ENCODE measurements at regions not wholly inside any gene's neighbourhood (a gene's known extent, or its start where the extent isn't known, plus 50 kb on each side); places are given as distances from the start of the nearest gene placed in this dataset.

GRCh38 chr22:47394504-47395440, 632.3 kb downstream of the TBC1D22A start:
- no peak for DNase-seq (ENCODE audit: low read depth in 4 of 4, low spot score in 3 of 4)

DNA sequence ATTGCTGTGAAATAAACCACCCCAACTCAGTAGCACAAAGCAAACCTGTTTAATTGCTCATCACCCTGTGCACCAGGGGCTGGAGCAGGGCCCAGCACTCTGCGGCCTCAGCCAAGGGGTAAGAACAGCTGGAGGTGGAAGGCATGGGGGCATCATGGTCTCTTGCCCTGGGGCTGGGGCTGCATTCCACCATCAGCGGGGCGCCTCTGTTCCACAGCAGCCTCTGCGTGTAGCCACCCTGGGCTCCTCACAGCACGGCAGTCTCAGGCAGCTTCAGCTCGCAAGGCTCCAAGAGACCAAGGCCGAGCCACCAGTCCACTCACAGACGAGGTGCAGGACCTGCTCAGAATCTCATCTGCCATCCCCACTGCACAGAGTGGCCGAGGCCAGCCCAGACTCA, 630.7 kb downstream of the TBC1D22A start:
- no peak for DNase-seq (ENCODE audit: low read depth in 4 of 4, low spot score in 3 of 4)

DNA sequence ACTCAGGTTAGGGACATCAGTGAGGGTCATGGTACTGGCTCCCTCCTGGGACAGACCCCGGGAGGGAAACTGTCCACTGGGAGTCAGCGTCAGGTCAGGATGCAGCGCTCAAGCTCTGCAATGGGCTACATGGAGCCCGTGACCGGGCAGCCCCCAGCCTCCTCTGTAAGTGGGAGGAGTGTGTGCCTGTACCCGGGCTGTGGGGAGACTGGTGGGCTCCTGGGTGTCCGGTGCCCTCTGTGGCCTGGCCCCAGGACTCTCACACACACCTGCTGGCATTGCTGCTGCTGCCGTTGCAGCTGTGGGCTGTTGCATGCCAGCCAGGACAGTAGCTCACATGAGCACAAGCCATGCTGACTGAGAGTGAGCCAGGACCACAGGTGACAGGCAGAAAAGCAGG, 630.3 kb downstream of the TBC1D22A start:
- DNase-seq (ENCODE audit: low read depth in 4 of 4, low spot score in 3 of 4) = no peak

DNA sequence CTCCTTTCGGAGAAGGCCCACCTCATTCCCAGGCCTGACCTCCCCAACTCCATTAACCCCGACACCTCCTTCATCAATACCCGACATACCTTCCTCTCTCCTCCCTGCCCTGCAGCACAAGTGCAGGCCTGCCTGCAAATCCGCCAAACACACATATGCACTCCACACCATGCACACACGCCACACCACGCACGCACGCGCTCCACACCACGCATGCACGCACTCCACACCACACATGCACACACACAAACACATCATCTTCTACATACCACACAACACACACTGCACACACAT, 629.6 kb downstream of the TBC1D22A start:
- DNase-seq (ENCODE audit: low read depth in 4 of 4, low spot score in 3 of 4) = no peak

- no peak for DNase-seq (ENCODE audit: low read depth in 4 of 4, low spot score in 3 of 4)
Observed at GRCh38 chr22:47391169-47392053, 629.0 kb downstream of the TBC1D22A start.

DNA sequence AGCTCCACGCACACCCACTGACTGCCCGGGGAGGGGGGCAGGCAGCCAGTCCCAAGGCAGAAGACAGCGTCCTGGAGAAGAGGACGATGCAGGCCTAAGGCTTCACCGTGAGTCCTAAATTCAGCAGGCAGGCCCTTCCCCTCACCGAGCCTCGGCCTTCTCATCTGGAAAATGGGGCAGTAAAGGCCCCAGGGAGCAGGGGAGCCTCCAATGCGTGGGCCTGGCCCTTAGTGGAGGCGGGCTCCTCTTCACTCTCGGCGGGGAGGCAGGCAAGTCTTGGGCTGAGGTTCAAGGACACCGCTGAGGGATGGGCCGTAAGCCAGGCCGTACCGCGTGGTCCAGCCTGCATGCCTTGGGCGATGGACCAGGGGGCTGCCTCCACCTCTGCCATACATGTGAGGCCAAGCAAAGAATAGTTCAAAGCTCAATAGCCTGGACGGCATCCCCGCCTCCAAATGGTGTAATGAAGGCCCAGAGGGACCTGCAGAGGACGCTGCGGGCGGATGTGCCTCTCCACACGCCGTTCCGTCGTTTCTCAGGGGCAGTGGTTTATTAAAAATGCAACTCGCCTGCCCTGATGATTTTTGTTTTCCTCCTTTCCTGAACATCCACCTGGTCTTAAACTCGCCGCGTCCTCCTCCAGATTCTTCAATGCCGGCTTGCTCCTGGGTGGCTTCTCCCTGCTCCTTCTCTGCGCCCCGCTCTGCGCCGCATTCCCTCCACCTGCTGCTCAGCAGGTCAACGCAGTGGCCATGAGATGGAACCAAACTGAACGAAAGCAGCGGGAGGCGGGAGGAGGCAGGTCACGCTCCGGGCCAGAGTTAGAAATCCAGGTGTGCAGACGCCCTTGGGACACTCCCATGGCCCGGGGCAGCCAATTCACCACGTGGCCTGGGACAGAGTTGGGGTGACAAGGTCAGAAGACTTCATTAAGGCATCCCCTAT, 627.8 kb downstream of the TBC1D22A start:
- DNase-seq (ENCODE audit: low read depth in 4 of 4, low spot score in 3 of 4) = no peak

DNA sequence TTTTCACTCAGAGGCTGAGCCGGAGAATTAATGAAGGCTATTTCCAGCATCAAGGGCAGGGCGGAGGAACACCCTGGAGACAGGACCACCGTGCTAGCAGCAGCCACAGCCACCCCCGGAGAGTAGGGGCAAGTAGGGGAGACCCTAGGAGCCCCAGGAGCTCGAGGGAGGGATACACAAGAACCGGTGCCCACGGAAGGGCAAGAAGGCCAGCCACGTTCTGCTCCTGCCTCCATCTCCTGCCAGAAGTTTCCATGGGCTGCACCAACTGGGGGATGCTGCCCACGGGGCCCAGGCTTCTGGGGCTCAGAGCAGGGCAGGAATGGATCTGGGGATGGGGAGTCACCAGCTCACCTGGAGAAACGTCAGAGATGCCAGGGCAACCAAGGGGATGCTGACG, 626.8 kb downstream of the TBC1D22A start:
- no peak for DNase-seq (ENCODE audit: low read depth in 4 of 4, low spot score in 3 of 4)

- DNase-seq (ENCODE audit: low read depth in 4 of 4, low spot score in 3 of 4) = no peak
Observed at GRCh38 chr22:47388778-47389177, 626.3 kb downstream of the TBC1D22A start.

DNA sequence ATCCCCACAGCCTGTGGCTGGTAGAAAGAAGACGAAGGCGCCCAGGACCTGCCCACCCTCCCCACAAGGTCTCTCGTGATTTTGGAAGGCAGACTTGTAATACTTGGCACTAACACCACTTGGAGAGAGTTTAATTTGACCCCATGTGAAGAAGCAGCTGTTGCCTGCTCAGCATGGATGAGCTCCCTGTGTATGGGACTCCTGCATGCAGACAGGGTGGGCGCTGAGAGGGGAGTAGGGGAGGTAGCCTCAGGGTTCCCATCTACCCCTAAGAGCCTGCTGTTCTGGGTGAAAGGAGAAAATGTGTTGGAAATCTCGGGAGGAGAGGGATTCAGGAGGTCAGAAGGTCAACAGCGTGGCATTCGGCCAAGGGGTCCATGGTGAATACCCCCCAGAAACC, 625.9 kb downstream of the TBC1D22A start:
- DNase-seq (ENCODE audit: low read depth in 4 of 4, low spot score in 3 of 4) = no peak

GRCh38 chr22:47386812-47387510, 624.5 kb downstream of the TBC1D22A start:
- no peak for DNase-seq (ENCODE audit: low read depth in 4 of 4, low spot score in 3 of 4)

DNA sequence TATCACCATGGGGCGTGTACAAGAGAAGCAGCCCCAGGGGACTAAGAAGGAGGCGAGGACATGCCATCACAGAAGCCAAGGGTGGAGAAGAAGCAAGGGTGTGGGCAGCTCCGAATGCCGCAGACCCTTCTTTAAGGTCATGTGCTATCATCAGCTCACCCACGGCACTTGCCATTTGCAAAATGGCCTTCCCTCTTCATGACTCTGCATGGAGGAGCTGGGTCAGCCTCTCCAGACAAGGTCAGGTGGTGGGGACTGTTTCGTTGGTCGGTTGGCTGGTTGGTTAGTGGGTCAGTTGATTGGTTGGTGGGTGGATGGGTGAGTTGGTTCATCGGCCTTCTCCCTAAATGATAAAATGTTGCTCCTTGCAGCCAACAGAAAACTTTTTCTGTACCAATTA, 622.5 kb downstream of the TBC1D22A start:
- DNase-seq (ENCODE audit: low read depth in 4 of 4, low spot score in 3 of 4) = no peak

DNA sequence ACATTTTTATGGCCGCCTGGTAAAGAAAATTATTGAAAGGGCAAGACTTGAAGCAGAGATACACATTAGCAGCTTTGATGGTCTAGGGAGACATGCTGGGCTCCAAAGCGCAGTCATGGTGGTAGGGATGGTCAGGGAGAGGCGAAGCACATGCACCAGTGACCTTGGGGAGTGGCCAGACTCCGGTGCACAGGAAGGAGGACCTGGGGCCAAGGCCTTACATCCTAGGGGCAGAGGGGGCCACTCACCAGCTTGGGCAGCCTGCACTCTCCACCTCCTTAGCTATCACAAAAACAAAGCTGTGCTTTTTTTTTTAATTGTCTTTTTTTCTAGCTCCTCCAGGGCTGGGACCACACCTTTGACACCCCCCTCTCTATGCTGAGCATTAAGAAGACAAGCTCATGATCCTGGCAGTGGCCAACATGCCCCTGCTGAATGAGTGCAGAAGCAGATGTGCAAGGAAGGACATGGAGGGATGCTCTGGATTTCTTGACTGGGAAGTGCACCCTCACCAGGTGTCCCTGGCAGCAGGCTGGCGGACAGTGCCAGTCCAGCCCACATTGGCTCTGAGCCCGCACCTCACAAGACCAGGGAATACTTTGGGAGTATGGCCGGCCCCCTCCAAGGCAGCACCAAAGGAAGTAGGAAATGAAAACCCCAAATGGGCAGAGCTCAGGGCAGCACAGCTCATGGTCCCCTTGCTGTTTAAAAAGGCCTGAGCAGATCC, 619.9 kb downstream of the TBC1D22A start:
- no peak for DNase-seq (ENCODE audit: low read depth in 4 of 4, low spot score in 3 of 4)

DNA sequence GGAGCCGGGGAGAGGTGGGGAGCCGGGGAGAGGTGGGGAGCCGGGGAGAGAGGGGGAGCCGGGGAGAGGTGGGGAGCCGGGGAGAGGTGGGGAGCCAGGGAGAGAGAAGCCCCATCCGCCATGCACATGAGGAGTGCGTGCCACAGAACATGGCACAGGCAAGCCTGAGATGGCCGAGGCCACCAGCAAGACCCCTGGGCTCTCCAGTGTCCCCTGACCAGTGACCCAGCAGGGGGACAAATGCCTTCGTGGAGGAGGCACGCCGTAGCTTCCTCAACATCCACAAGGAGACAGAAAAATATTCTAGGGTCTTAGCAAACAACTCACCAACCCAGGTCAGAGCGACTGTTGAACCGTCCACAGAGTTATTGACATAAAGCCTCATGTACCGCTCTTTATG, 618.8 kb downstream of the TBC1D22A start:
- DNase-seq (ENCODE audit: low read depth in 4 of 4, low spot score in 3 of 4) = no peak

- no peak for DNase-seq (ENCODE audit: low read depth in 4 of 4, low spot score in 3 of 4)
Observed at GRCh38 chr22:47380692-47381091, 618.2 kb downstream of the TBC1D22A start.

DNA sequence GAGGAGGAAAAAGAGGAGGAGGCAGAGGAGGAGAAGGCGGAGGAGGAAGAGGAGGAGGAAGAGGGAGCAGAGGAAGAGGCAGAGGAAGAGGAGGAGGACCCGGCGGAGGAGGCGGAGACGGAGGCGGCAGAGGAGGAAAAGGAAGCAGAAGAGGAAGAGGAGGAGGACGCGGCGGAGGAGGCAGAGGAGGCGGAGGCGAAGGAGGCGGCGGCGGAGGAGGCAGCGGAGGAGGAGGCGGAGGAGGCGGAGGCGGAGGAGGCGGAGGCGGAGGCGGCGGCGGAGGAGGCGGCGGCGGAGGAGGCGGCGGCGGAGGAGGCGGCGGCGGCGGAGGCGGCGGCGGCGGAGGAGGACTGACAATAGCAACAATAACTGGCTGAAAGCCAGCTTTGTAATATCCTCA, 616.6 kb downstream of the TBC1D22A start:
- DNase-seq (ENCODE audit: low read depth in 4 of 4, low spot score in 3 of 4) = no peak

GRCh38 chr22:47377926-47378560, 615.6 kb downstream of the TBC1D22A start:
- DNase-seq (ENCODE audit: low read depth in 4 of 4, low spot score in 3 of 4) = no peak

DNA sequence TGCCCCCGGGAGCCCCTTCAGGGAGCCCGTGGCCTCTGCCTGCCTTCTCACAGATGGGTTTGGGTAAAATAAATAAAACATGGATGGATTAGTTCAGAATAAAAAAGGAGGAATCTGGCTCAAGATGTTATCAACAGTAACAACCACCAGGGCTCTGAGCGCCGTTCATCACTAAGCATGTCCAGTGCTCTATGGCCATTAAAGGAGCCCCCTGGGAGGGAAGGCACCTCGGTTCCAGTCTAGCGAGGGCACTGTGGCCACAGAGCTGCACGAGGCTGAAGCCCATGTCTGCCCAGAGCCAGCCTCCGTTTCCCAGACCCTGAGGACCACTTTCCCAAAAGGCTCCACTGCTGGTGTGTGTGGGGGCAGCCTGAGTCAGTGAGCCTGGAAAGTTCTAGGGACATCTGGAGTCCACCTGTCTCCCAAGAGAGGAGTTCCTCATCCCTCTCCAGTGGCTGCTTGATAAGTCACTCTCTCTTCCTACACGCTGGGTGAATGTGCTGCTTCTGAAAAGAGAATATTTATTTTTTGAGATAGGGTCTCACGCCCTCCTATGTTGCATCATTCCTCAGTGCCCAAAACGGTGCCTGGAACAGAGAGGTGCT, 614.6 kb downstream of the TBC1D22A start:
- no peak for DNase-seq (ENCODE audit: low read depth in 4 of 4, low spot score in 3 of 4)

GRCh38 chr22:47376322-47376700, 613.9 kb downstream of the TBC1D22A start:
- no peak for DNase-seq (ENCODE audit: low read depth in 4 of 4, low spot score in 3 of 4)
